ENCODE measurements at regions not wholly inside any gene's neighbourhood (a gene's known extent, or its start where the extent isn't known, plus 50 kb on each side); places are given as distances from the start of the nearest gene placed in this dataset.

DNA sequence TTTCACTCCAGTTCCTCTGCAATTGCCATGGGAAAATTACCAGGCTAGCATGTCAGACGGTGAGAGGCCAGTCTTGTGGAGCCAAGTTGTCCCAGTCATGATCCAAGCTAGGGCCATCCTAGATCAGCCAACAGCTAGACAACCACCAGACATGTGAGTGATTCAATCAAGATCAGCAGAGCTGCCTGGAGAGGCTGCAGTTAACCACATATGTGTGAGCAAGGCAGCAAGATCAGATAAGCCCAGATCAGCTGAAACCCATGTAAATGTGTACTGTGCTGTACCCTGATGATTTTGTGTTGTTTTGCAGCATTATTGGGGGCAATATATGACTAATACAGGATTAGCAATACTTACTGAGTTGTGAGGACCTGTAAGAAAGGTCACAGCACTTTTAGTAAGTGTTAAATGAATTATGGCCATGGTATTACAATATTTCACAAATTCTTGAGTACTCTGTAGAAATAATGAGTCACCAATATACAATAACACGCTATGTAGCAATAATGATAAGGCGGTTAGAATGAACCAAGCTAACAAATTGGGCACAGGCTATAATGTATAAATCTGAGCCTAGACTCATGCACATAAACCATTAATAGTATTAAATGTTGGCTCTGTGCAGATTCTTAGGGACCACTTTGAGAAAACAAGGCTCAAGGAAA, 91.4 kb downstream of the SUDS3 start:
- DNase-seq = no peak

DNA sequence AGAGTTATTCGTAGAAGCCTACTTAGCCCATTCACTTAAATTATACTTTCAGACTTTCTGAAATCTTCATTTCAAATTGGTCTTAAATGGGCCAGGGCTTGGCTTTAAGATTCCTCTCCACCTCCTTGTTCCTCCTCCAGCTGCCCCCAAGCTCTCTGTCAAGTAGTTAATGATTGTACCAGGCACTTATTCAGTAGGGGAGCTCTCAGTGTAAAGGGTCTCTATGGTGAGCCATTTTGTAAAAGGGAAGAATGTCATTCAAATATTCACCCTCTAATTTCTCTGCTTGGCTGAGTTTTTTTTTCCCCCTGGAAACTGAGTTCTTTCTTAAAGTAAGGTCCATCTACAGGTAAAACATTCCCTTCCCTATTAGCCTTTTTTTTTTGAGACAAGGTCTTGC, 96.6 kb downstream of the SUDS3 start:
- no peak for DNase-seq

DNA sequence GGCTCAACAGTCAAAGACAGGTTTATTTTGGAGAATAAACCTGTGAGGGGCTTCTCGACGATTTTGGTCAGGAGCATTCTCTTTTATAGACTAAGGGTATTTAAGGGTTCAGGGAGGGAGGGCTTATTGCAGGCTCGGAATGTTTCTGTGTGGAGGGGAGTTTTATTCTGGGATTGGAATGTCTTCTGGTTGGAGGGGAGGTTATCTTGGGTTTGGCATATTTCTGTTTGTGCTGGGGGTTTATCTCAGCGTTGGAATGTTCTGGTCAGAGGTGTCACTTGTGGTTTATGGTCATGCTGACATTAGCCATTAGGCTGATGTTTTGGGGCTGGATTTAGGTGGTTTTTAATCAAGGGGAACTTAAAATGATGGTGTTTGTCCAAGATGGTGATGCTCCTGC, 103.9 kb downstream of the SUDS3 start:
- no peak for DNase-seq

DNA sequence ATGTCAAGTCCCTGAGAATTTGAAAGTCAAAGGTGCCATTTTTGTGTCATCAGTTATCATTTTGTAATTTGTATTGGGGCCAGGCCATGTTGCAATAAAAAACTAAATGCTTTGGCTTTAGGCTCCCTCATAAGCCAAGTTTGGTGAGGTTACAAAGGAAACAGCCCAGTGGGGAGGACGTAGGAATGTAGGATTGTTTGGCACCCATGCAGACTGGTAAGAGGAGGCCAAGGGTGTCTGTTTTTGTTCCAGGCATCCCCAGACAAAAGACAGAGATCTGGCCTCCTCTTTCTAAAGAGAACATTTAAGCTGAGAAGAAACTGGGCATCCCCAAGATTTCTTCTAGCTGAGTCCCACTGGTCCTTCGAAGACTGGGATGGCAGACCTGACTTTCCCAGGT, 111.7 kb downstream of the SUDS3 start:
- DNase-seq = no peak

DNA sequence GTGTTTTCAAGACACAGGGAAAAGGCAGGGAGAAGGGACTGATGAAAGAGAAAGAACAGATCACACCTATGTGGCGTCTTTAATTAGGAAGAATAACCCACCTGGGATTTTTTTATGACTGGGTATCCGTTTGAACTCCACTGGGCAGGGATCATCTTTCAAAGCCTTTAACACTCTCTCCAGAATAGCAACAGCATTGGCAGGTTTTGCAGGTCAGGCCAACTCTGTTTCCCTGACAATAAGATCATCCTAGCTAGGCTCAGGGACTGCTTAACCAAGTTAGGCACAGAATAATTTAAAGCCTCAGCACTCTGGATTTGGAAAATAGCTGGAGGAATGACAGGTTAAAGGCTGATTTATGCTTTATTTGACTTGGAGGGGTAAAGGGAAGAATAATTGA, 117.6 kb downstream of the SUDS3 start:
- no peak for DNase-seq

DNA sequence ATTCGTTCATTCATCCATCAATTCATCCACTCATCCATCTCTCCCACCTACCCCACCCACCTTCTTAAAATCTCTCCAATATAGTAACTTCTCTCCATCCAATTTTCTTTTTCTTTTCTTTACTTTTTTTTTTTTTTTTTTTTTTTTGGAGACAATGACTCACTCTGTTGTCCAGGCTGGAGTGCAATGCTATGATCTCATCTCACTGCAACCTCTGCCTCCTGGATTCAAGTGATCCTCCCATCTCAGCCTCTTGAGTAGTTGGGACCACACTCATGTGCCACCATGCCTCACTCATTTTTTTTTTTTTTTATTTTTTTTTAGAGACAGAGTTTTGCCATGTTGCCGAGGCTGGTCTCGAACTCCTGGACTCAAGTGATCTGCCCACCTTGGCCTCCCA, 118.4 kb downstream of the SUDS3 start:
- DNase-seq = no peak

DNA sequence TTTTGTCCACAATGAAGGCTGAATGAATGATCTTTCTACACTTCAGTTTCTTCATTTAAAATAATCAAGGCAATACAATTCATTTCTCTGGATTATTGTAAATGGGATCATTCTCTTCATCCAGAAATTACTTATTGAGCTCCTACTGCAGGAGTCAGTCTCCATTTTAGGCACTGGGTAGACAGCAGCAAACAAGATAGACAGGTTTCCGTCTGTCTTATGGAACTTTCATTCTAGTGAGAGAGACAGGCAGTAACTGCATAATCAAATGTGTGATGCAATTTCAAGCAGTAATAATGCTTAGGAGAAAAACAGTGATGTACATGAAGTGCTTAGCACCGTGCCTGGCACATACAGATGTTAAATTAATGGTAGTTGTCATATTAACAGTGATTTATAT, 118.9 kb downstream of the SUDS3 start:
- DNase-seq = no peak

DNA sequence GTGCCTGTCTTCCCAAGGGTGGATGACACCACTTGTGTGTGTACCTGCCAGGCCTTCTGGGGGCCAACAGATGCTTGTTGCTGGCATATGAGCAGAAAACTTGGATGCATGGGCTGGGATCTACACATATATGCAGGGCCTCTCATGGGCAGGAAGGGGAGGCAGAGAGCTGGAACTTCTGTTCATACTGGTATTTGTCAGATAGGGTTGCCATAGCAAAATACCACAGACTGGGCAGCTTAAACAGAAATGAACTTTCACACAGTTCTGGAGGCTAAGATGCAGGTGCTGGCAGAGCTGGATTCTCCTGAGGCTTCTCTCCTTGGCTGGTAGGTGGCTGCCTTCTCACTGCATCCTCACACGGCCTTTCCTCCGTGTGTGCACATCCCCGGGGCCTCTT, 121.8 kb downstream of the SUDS3 start:
- no peak for DNase-seq

DNA sequence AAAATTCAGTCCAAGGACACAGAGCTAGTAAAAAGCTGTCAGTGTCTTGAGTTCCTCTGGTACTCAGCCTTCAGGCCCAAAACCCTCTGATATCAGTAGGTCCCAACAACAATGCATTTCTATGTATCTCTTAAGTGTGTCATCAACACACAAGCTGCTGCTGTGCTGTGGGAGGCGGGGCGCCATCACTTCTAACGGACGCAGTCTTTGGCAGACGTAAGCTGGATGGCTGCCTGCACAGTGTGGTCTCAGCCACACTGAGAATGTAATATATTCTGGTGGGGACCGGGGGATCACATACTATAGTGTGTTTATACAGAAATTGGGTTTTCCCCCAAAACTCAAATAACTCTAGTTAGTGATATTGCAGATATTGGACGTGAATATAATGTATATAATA, 123.9 kb downstream of the SUDS3 start:
- no peak for DNase-seq

DNA sequence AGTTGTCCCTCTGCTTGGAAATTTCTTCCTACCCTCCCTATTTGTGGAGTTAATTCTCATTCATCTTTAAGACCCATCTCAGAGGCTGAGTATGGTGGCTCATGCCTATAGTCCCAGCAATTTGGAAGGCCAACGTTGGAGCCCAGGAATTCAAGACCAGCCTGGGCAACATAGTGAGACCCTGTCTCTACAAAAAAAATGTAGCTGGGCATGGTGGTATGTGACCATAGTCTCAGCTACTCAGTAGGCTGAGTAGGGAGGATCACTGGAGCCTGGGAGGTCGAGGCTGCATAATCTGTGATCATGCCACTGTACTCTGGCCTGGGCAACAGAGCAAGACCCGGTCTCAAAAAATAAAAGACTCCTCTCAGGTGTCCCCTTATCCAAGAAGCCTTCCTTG, 125.1 kb downstream of the SUDS3 start:
- no peak for DNase-seq

DNA sequence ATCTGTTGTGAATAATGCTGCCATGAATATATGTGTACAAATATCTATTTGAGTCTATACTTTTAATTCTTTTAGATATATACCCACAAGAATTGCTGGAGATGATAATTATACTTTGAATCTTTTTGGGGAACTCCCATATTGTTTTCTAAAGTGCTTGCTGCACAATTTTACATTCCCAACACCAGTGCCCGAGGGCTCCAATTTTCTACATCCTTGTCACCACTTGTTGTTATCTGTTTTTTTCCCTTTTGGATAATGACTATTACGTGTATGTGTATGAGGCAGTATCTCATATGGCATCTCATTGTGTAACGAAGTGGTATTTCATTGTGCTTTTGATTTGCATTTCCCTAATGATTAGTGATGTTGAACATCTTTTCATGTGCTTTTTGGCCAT, 127.1 kb downstream of the SUDS3 start:
- no peak for DNase-seq

DNA sequence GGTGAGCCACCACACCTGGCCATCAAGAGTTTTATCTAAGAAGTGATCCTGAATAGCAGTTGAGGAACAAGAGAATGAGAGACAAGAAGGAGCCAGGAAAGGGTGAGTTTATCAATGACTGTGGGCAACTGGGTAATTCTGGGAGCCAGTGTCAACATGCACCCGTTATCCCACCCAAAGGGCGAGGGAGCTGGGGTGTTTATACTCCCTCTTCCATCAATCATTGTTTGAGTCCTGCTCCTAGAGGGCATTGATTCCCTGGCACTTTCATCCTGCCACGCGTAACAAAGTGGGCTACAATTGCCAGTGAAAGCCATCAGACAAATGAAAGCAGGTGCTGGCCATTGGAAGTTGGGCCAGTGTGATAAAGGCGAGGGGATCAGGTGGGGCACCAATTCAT, 136.3 kb downstream of the SUDS3 start:
- DNase-seq = no peak

DNA sequence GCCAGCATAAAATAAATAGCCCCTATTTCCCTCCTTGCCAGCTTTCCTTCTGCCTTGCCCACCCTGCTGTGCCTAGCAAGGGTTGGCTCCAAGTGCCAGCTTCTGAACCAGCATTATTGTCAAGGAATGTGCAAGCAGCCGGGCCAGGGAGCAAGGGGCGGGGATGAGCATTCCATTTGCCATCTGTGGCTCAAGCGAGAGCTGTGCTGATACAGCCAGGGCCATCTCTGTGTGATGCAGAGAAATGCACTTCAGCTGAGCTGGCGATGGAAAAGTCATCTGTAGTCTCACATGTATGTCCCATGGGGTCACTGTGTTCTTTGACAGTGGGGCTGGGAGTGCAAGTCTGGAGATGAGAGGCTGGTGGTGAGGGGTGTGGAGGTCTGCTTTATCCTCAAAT, 137.3 kb downstream of the SUDS3 start:
- DNase-seq = no peak

DNA sequence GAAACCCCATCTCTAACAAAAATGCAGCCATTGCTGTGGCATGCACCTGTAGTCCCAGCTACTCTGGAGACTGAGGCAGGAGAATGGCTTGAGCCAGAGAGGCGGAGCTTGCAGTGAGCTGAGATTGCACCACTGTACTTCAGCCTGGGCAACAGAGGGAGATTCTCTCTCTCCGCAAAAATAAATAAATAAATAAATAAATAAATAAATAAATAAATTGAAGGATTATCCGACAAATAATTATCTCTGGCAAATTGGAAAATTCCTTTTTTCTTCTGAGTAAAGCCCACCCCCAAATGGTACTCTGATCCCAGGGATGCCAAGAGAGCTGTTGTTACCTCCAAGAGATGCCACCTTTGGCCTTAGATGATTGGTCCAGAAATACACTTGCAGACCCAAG, 137.9 kb downstream of the SUDS3 start:
- no peak for DNase-seq

DNA sequence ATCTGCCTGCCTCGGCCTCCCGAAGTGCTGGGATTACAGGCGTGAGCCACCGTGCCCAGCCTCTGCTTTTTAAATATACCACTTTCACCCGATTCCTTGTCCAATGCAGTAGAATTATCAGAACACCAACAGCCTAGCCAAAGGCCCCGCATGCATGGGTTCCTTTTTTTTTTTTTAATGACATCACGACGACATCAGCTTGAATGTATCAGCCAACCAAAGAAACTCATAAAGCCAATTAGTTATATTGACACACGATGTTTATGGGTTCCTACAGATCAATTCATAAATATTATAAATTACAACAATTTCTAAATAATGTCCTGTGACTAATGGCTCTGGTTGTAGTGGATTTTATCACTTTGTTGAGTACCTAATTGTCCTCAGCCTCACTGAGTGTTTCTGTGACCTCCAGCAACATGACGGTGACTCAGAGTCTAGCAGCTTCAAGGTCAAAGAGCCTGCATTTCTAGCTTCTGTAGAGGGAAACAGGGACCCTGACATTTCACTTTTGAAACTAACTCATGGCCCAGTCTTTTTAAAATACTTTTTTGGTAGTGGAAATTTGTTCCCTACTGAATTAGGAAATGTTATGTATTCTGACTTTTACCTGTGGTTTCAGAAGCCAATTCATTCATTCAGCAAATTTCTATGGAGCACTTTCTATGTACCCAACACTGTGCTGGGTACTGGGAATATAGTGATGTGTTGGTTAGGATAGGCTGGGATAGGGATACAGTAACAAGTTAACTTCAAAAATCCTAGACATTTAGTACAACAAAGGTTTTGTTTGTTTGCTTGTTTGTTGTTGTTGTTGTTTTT, 144.1 kb downstream of the SUDS3 start:
- DNase-seq = no peak

DNA sequence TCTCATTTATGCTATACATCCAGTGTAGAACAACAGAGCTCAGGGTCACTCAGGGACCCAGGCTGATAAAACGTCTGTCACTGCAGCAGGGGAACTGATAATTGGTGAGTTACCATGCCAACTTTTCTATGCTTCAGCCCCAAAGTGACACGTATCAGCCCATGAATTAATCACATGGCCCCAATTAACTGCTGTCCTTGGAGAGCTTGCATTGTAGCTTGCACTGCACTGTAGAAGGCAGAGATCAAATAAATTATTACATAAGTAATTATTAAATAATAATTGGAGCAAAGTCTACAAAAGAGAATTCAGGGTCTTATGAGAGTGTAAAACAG, 144.6 kb downstream of the SUDS3 start:
- DNase-seq = no peak

DNA sequence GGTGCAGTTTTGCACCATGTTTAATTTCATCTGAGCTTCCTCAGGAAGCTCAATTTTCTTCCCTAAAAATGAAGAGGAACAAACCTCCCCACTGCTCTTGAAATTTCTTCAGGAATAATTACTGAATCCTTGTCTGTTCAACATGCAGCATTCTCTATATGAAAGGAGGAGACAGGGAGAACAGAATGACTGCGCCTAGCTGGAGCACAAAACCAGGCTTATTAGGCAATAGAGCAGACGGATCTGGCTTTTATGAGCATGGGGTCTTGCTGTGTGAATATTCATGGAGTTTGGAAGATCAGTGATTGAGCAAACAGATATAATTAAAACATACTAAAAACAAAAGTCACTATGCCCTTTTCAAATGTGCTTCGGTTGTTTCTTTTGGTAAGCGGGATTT, 148.1 kb downstream of the SUDS3 start:
- DNase-seq = no peak

DNA sequence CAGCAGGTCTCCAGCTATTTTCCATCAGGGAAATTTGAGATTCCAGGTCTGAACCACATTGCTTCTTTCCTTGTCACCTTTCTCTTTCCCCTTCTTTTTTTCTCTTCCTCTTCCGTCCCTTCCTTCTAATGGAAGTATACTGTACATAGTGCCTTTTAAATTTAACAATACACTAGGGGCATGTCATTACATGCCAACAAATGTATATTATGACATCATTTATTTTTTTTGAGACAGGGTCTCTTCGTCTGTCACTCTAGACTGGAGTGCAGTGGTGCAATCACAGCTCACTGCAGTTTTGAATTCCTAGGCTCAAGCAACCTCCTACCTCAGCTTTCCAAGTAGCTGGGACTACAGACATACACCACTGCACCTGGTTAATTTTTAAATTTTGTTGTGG, 148.9 kb downstream of the SUDS3 start:
- DNase-seq = no peak

DNA sequence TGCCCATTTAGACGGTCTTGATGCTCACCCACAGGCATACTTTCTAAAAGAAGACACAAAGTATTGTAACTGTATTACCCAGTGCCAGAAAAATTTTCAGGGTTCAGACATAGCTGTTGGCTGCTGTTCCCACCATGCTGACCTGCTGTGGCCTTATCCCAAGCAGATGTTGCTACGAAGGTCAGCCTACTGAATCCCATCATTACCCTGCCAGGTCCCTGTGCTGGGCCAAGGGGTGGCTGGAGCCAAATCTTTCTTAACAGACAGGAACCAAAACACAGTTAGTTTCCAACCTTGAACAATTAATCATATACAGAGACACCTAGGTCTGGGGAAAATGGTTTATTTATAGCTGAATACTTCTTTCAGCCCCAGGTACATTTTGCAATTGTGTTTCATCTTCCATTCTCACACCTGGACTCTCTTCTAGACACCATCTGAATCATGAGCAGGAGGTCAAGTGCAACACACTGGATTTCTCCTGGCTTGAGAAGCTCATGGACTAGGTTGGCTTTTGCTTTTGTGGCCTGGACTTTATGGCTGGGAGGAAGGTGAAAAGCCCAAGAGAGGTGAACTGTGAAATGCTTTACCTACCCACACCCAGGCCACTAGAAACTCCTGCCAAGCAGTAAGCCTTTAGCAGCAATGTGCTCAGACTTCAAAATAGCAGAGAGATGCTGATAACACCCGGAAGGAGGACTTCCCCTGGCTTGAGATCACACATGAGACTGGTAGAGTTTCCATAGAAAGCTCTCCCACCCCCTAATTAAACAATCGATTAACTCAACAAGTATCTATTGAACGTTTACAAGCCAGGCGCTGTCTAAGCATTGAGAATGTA, 150.1 kb downstream of the SUDS3 start:
- DNase-seq = no peak

DNA sequence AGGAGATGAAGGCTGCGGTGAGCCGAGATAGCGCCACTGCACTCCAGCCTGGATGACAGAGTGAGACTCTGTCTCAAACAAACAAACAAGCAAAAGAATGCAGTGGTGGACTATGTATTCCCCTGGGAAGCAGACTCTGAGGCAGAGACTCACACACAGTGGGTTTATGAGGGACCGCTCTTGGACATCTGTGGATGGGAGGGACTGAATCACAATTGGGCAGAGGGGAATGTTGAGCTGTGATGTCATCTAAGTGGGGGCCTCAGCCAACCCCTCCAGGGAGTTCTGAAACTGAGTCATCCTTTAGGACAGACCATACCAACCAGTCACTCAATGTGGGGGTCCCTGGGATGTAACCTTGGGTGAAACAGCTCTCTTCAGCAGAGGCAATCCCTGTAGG, 151.0 kb downstream of the SUDS3 start:
- no peak for DNase-seq

DNA sequence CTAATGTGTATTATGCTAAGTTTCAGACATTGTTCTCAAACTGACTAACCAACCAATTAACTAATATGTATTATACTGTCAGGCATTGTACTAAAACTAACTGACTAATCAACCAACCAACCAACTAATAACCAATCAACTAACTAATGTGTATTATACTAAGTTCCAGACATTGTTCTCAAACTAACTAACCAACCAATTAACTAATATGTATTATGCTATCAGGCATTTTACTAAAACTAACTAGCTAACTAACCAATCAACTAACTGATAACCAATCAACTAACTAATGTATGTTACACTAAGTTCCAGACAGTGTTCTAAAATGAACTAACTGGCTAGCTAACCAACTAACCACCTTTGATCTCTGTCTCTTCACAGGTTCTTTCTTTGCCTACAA, 152.3 kb downstream of the SUDS3 start:
- no peak for DNase-seq

DNA sequence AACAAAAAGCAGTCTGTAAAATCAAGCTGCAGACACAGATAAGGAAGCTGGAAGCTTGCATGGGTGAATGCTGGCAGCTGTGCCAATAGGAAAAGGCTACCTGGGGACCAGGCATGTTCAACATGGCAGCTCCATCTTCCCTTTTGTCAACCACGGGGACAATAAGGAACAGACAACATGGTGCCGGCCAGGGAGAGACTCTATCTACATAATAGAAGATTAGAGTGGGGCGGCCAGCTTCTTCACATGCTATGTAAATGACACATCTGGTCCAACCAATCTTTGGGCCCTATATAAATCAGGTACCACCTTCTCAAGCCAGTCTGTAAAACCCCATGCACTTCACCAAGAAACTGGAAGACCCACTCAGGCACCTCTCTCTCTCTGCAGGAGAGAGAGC, 157.6 kb downstream of the SUDS3 start:
- no peak for DNase-seq

DNA sequence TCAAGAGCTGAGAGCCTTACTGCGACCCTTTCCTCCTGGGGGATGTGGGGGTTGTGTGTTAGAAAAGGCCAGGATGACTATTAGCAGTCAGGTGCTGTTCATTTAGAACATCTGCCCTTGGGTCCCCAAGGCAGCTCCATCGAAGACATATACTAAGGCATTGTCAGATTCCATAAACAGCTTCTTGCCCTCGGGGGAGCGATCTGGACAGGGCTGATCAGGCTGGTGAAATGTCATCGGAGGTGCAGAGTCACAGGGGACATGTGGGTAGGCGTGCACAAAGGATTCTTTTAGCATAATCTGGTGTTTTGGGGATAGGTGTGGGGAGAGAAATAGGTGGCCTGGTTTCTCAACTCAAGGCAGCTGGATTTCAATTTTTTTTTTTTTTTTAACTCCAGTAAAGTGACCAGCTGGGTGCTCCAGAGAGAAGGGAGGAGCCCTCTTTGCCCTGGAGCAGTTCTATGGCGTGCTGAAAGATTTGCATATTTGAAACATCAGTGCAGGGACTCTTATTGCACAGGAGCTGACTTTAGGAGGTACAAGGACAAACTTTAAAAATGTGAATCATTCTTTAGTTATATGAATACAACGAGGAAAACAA, 160.1 kb downstream of the SUDS3 start:
- no peak for DNase-seq

DNA sequence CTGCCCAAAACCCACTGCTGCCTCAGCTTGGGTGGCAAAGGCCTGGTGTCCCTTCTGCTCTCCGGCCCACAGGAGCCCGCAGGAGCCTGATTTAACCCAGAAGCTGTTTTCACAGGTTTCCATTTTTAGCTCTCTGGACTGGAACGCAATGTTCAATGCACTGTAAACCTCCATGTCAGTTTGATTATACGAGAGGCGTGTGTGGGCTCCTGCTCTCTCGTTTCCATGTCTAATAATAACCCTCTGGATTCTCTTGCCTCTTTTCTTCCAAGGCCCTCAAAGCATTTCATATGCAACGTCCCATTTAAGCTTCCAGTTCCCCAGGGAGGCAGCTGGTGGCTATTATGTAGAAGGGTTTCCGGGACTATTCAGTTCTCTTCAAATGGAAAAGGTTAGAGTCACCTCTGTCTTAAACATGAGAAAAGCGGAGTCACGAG, 161.1 kb downstream of the SUDS3 start:
- DNase-seq = no peak
